OCI-LY7 (cell line): ENCODE measurements at regions not wholly inside any gene's neighbourhood (a gene's known extent, or its start where the extent isn't known, plus 50 kb on each side); places are given as distances from the start of the nearest gene placed in this dataset.

Experiments
- BruUV-seq: library from RNA; stranded (reverse); fragments of 400-500 nt; replicated peaks from 2 replicates; lab custom pipeline; 2021; lab: Mats Ljungman, UMichigan
- CTCF ChIA-PET: fragments of 300-600 bp; sonication (Branson Sonifier 250); formaldehyde crosslinking; loops from one replicate; lab custom pipeline; 2022; ENCODE audit warnings: antibody characterized with exemption; ENCODE audit not compliant: unreplicated experiment; lab: Charles Lee
- POLR2A ChIA-PET: fragments of 300-600 bp; sonication (Branson Sonifier 250); formaldehyde crosslinking; loops from one replicate; lab custom pipeline; 2022; ENCODE audit warnings: antibody characterized with exemption; lab: Charles Lee
- DNase-seq: peaks from one replicate; pipeline ENCODE4 v3.0.0-alpha.2; 2015; ENCODE audit warnings: low spot score
- H2AFZ ChIP-seq: fragments of 200-600 bp; sonication (generic), shearing (Covaris generic); 2 replicates; pipeline ENCODE4 v1.6.1; 2014; ENCODE audit warnings: mild to moderate bottlenecking, antibody characterized with exemption, low read length, moderate library complexity
- H3K27ac ChIP-seq: fragments of 200-600 bp; sonication (generic); 2 replicates; pipeline ENCODE4 v1.5.1; 2014; ENCODE audit warnings: mixed run types, low read depth, mild to moderate bottlenecking, moderate library complexity, low read length, inconsistent platforms; ENCODE audit not compliant: poor library complexity, severe bottlenecking
- H3K36me3 ChIP-seq: fragments of 200-600 bp; sonication (generic); 2 replicates; pipeline ENCODE4 v1.6.1; 2014; ENCODE audit warnings: mild to moderate bottlenecking, antibody characterized with exemption, low read length, moderate library complexity, mixed read lengths; ENCODE audit not compliant: insufficient read depth
- H3K4me1 ChIP-seq: fragments of 200-600 bp; sonication (generic); 2 replicates; pipeline ENCODE4 v1.5.1; 2014; ENCODE audit warnings: mild to moderate bottlenecking, low read length; ENCODE audit not compliant: insufficient read depth, poor library complexity, severe bottlenecking
- H3K4me2 ChIP-seq: fragments of 200-600 bp; sonication (generic); 2 replicates; pipeline ENCODE4 v1.6.1; 2014; ENCODE audit warnings: mild to moderate bottlenecking, low read length
- H3K4me3 ChIP-seq: fragments of 200-600 bp; sonication (generic); 2 replicates; pipeline ENCODE4 v1.5.1; 2014; ENCODE audit warnings: mild to moderate bottlenecking, low read depth, low read length; ENCODE audit not compliant: poor library complexity, severe bottlenecking
- H3K79me2 ChIP-seq: fragments of 200-600 bp; sonication (generic); 2 replicates; pipeline ENCODE4 v1.6.1; 2016; ENCODE audit warnings: low read depth, mild to moderate bottlenecking, low read length, moderate library complexity, mixed read lengths; ENCODE audit not compliant: insufficient read depth
- H3K9me2 ChIP-seq: fragments of 200-600 bp; sonication (generic); 2 replicates; pipeline ENCODE4 v1.6.1; 2016; ENCODE audit warnings: mild to moderate bottlenecking, low read length, mixed read lengths; ENCODE audit not compliant: insufficient read depth
- H3K9me3 ChIP-seq: fragments of 200-600 bp; sonication (generic); 2 replicates; pipeline ENCODE4 v1.6.1; 2014; ENCODE audit warnings: mild to moderate bottlenecking, mixed run types, low read length, mixed read lengths
- H4K20me1 ChIP-seq: fragments of 200-600 bp; sonication (generic); 2 replicates; pipeline ENCODE4 v1.6.1; 2014; ENCODE audit warnings: mild to moderate bottlenecking, antibody characterized with exemption, low read length, moderate library complexity, mixed read lengths; ENCODE audit not compliant: insufficient read depth
- CTCF ChIP-seq: fragments of 200-600 bp; sonication (generic); conservative IDR thresholded peaks from 2 replicates; pipeline ENCODE4 v1.5.1; 2014; ENCODE audit warnings: mild to moderate bottlenecking, antibody characterized with exemption, low read length, moderate library complexity, mixed read lengths
- EZH2phosphoT487 ChIP-seq: fragments of 200-600 bp; sonication (generic); IDR thresholded peaks from 2 replicates; pipeline ENCODE4 v1.6.1; 2018; ENCODE audit warnings: low read depth, borderline replicate concordance, mild to moderate bottlenecking, mixed run types, antibody characterized with exemption, low read length, moderate library complexity, mixed read lengths
- intact Hi-C: fragments of 100-400 bp; cut with micrococcal nuclease; formaldehyde crosslinking; loops from one replicate; pipeline ENCODE4 v1.10.0; 2022; ENCODE audit not compliant: unreplicated experiment

DNA sequence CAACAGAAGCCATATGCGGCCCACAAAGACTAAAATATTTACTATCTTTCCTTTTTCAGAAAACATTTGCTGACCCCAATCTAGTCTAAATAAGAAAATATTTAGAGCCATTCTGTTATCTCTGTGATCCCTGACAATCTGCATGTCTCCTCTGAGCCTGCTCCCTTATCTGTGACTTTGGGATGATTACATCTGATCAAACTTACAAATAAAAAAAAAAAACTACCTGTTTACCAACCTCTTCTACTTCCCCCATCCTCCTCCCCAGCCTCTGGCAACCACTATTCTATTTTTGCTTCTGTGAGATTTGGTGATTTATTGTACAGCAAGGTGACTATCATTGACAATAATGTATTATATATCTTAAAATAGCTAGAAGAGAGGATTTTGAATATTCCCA is 176.3 kb upstream of the CD180 start:
- DNase-seq: no peak
- H3K79me2 ChIP-seq: no peaks in the 10 kb centered on the region
- no peak overlapping the region for H3K4me2 ChIP-seq
- no TSS peak for BruUV-seq
- TF ChIP-seq EZH2phosphoT487 (no peak), CTCF (no peak)
- POLR2A ChIA-PET: no interaction called here
- H3K36me3 ChIP-seq: no peaks in the 10 kb centered on the region
- no peaks in the 10 kb centered on the region for H4K20me1 ChIP-seq
- no peaks in the 10 kb centered on the region for H3K4me1 ChIP-seq
- CTCF ChIA-PET: no interaction called here
- H3K4me3 ChIP-seq: no peak overlapping the region
- no peak overlapping the region for H2AFZ ChIP-seq
- no peak overlapping the region for H3K27ac ChIP-seq
- H3K9me2 ChIP-seq: no peaks in the 10 kb centered on the region
- H3K9me3 ChIP-seq: no peaks in the 10 kb centered on the region
- intact Hi-C loops: no loop called here

- Histone ChIP-seq H3K27ac (no peak overlapping the region), H3K9me3 (no peaks in the 10 kb centered on the region), H4K20me1 (no peaks in the 10 kb centered on the region), H2AFZ (no peak overlapping the region), H3K4me1 (no peaks in the 10 kb centered on the region), H3K4me2 (no peak overlapping the region), H3K4me3 (no peak overlapping the region), H3K36me3 (no peaks in the 10 kb centered on the region), H3K79me2 (no peaks in the 10 kb centered on the region), H3K9me2 (no peaks in the 10 kb centered on the region)
- no TSS peak for BruUV-seq
- no peak for TF ChIP-seq EZH2phosphoT487
- no peak for TF ChIP-seq CTCF
- intact Hi-C loops: no loop called here
- no peak for DNase-seq
- ChIA-PET CTCF (no interaction called here), POLR2A (no interaction called here)
Observed at GRCh38 chr5:67371924-67372323, 175.3 kb upstream of the CD180 start.

DNA sequence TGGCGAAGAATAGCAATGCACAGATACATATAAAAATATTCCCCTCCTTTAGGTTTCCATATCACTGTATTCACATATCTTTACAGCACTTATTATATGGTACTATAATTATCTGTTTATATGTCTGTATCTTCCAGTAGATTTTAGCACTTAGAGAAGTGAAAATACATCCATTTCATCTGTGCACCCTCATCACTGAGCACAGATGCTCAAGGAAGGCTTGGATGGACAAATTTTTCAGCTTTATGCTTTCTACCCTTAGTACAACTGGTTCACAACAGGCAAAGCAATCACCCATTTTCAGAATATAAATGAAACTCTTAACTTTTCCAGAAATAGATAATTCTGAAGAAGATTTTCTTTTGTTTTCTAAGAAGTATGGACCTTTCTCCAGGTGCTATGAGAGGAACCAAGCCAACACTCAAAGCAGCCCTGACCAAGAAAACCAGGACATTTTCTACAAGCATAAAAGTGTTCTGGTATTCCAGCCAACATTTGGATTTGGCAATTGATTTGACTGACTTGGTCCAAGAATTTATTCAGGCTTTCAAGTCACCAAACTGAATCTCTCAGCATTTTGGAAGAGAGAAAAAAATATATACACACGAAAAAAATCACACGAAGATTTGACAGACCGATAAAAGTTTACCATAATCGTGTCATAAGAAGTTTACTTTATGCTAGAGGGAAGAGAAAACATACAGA is 170.2 kb upstream of the CD180 start:
- ChIA-PET CTCF (no interaction called here), POLR2A (interaction anchor here (1.3 kb wide), 1 partner anchor 25 kb away, joined by 3 read pairs; no protein-coding TSS in a partner anchor)
- H3K4me2 ChIP-seq: no peak overlapping the region
- intact Hi-C loops: no loop called here
- no peak overlapping the region for H2AFZ ChIP-seq
- no peak overlapping the region for H3K27ac ChIP-seq
- H4K20me1 ChIP-seq: no peaks in the 10 kb centered on the region
- DNase-seq: no peak
- no peaks in the 10 kb centered on the region for H3K4me1 ChIP-seq
- H3K9me2 ChIP-seq: no peaks in the 10 kb centered on the region
- H3K9me3 ChIP-seq: no peaks in the 10 kb centered on the region
- H3K36me3 ChIP-seq: no peaks in the 10 kb centered on the region
- BruUV-seq: no TSS peak
- H3K4me3 ChIP-seq: no peak overlapping the region
- H3K79me2 ChIP-seq: no peaks in the 10 kb centered on the region
- no peak for TF ChIP-seq EZH2phosphoT487
